ENCODE measurements at regions not wholly inside any gene's neighbourhood (a gene's known extent, or its start where the extent isn't known, plus 50 kb on each side); places are given as distances from the start of the nearest gene placed in this dataset.

GRCh38 chr3:176554791-176555654, 642.3 kb downstream of the TBL1XR1 start:
- no peaks in the 10 kb centered on the region for H3K27me3 ChIP-seq (ENCODE audit: control insufficient read depth, insufficient read depth, low read length)

GRCh38 chr3:176554264-176554663, 643.0 kb downstream of the TBL1XR1 start:
- H3K36me3 ChIP-seq (ENCODE audit: control insufficient read depth, insufficient read depth, low read length), result no peaks in the 10 kb centered on the region
- no peak overlapping the region for H3K27ac ChIP-seq (ENCODE audit: low read depth, low read length)
- H3K4me1 ChIP-seq (ENCODE audit: control insufficient read depth, insufficient read depth, low read length), result no peaks in the 10 kb centered on the region
- no peaks in the 10 kb centered on the region for H3K9me3 ChIP-seq (ENCODE audit: control insufficient read depth, insufficient read depth, low read length)
- no peak overlapping the region for H3K9ac ChIP-seq (ENCODE audit: low read depth, low read length)
- H3K4me3 ChIP-seq (ENCODE audit: low read depth, low read length), result no peak overlapping the region
- no peaks in the 10 kb centered on the region for H3K27me3 ChIP-seq (ENCODE audit: control insufficient read depth, insufficient read depth, low read length)

More at GRCh38 chr3:176554791-176555654, 642.3 kb downstream of the TBL1XR1 start:
- no peaks in the 10 kb centered on the region for H3K36me3 ChIP-seq (ENCODE audit: control insufficient read depth, insufficient read depth, low read length)
- H3K4me1 ChIP-seq (ENCODE audit: control insufficient read depth, insufficient read depth, low read length), result no peaks in the 10 kb centered on the region
- H3K4me3 ChIP-seq (ENCODE audit: low read depth, low read length), result no peak overlapping the region
- no peak overlapping the region for H3K27ac ChIP-seq (ENCODE audit: low read depth, low read length)
- H3K9ac ChIP-seq (ENCODE audit: low read depth, low read length), result no peak overlapping the region
- H3K9me3 ChIP-seq (ENCODE audit: control insufficient read depth, insufficient read depth, low read length), result no peaks in the 10 kb centered on the region

- Histone ChIP-seq H3K27ac (ENCODE audit: low read depth, low read length) (no peak overlapping the region), H3K36me3 (ENCODE audit: control insufficient read depth, insufficient read depth, low read length) (no peaks in the 10 kb centered on the region), H3K27me3 (ENCODE audit: control insufficient read depth, insufficient read depth, low read length) (no peaks in the 10 kb centered on the region), H3K4me3 (ENCODE audit: low read depth, low read length) (no peak overlapping the region), H3K9ac (ENCODE audit: low read depth, low read length) (no peak overlapping the region), H3K4me1 (ENCODE audit: control insufficient read depth, insufficient read depth, low read length) (peaks cover 35% of the 10 kb centered on the region), H3K9me3 (ENCODE audit: control insufficient read depth, insufficient read depth, low read length) (no peaks in the 10 kb centered on the region)
Observed at GRCh38 chr3:176526942-176527341, 670.3 kb downstream of the TBL1XR1 start.

- Histone ChIP-seq H3K4me3 (ENCODE audit: low read depth, low read length) (no peak overlapping the region), H3K9me3 (ENCODE audit: control insufficient read depth, insufficient read depth, low read length) (no peaks in the 10 kb centered on the region), H3K27me3 (ENCODE audit: control insufficient read depth, insufficient read depth, low read length) (no peaks in the 10 kb centered on the region), H3K27ac (ENCODE audit: low read depth, low read length) (no peak overlapping the region), H3K9ac (ENCODE audit: low read depth, low read length) (no peak overlapping the region), H3K4me1 (ENCODE audit: control insufficient read depth, insufficient read depth, low read length) (peaks cover 42% of the 10 kb centered on the region), H3K36me3 (ENCODE audit: control insufficient read depth, insufficient read depth, low read length) (no peaks in the 10 kb centered on the region)
Observed at GRCh38 chr3:176526225-176526624, 671.1 kb downstream of the TBL1XR1 start.

GRCh38 chr3:176523114-176523513, 674.2 kb downstream of the TBL1XR1 start:
- peak overlapping the region; percentile 71 for H3K27ac ChIP-seq (ENCODE audit: low read depth, low read length)
- H3K36me3 ChIP-seq (ENCODE audit: control insufficient read depth, insufficient read depth, low read length), result no peaks in the 10 kb centered on the region
- H3K4me3 ChIP-seq (ENCODE audit: low read depth, low read length), result no peak overlapping the region
- no peaks in the 10 kb centered on the region for H3K27me3 ChIP-seq (ENCODE audit: control insufficient read depth, insufficient read depth, low read length)
- H3K9ac ChIP-seq (ENCODE audit: low read depth, low read length), result no peak overlapping the region
- H3K9me3 ChIP-seq (ENCODE audit: control insufficient read depth, insufficient read depth, low read length), result no peaks in the 10 kb centered on the region
- H3K4me1 ChIP-seq (ENCODE audit: control insufficient read depth, insufficient read depth, low read length), result peaks cover 55% of the 10 kb centered on the region

- peak overlapping the region; percentile 42; the same call in 1 of the 2 replicates for H3K9ac ChIP-seq (ENCODE audit: low read depth, low read length)
- peaks cover 50% of the 10 kb centered on the region for H3K4me1 ChIP-seq (ENCODE audit: control insufficient read depth, insufficient read depth, low read length)
- no peaks in the 10 kb centered on the region for H3K36me3 ChIP-seq (ENCODE audit: control insufficient read depth, insufficient read depth, low read length)
- no peaks in the 10 kb centered on the region for H3K27me3 ChIP-seq (ENCODE audit: control insufficient read depth, insufficient read depth, low read length)
- no peaks in the 10 kb centered on the region for H3K9me3 ChIP-seq (ENCODE audit: control insufficient read depth, insufficient read depth, low read length)
- no peak overlapping the region for H3K4me3 ChIP-seq (ENCODE audit: low read depth, low read length)
- peak overlapping the region; percentile 71 for H3K27ac ChIP-seq (ENCODE audit: low read depth, low read length)
Observed at GRCh38 chr3:176522436-176522835, 674.8 kb downstream of the TBL1XR1 start.

GRCh38 chr3:176521531-176522175, 675.6 kb downstream of the TBL1XR1 start:
- Histone ChIP-seq H3K27ac (ENCODE audit: low read depth, low read length) (peak overlapping the region; percentile 71), H3K4me3 (ENCODE audit: low read depth, low read length) (0 out of 2 replicates have a peak overlapping the region, but pooled peaks have one; percentile 9), H3K9me3 (ENCODE audit: control insufficient read depth, insufficient read depth, low read length) (no peaks in the 10 kb centered on the region), H3K36me3 (ENCODE audit: control insufficient read depth, insufficient read depth, low read length) (no peaks in the 10 kb centered on the region), H3K9ac (ENCODE audit: low read depth, low read length) (peak overlapping the region; percentile 42), H3K27me3 (ENCODE audit: control insufficient read depth, insufficient read depth, low read length) (no peaks in the 10 kb centered on the region), H3K4me1 (ENCODE audit: control insufficient read depth, insufficient read depth, low read length) (peaks cover 44% of the 10 kb centered on the region)

GRCh38 chr3:176514297-176514696, 683.0 kb downstream of the TBL1XR1 start:
- Histone ChIP-seq H3K4me1 (ENCODE audit: control insufficient read depth, insufficient read depth, low read length) (no peaks in the 10 kb centered on the region; the same call in 1 of the 2 replicates), H3K9ac (ENCODE audit: low read depth, low read length) (no peak overlapping the region), H3K27ac (ENCODE audit: low read depth, low read length) (no peak overlapping the region), H3K27me3 (ENCODE audit: control insufficient read depth, insufficient read depth, low read length) (no peaks in the 10 kb centered on the region), H3K36me3 (ENCODE audit: control insufficient read depth, insufficient read depth, low read length) (no peaks in the 10 kb centered on the region), H3K4me3 (ENCODE audit: low read depth, low read length) (no peak overlapping the region), H3K9me3 (ENCODE audit: control insufficient read depth, insufficient read depth, low read length) (peaks cover 41% of the 10 kb centered on the region)

GRCh38 chr3:176513604-176514003, 683.7 kb downstream of the TBL1XR1 start:
- Histone ChIP-seq H3K4me1 (ENCODE audit: control insufficient read depth, insufficient read depth, low read length) (no peaks in the 10 kb centered on the region; the same call in 1 of the 2 replicates), H3K27me3 (ENCODE audit: control insufficient read depth, insufficient read depth, low read length) (no peaks in the 10 kb centered on the region), H3K27ac (ENCODE audit: low read depth, low read length) (no peak overlapping the region), H3K36me3 (ENCODE audit: control insufficient read depth, insufficient read depth, low read length) (no peaks in the 10 kb centered on the region), H3K4me3 (ENCODE audit: low read depth, low read length) (no peak overlapping the region), H3K9ac (ENCODE audit: low read depth, low read length) (no peak overlapping the region), H3K9me3 (ENCODE audit: control insufficient read depth, insufficient read depth, low read length) (peaks cover 41% of the 10 kb centered on the region)

GRCh38 chr3:176512037-176512436, 685.2 kb downstream of the TBL1XR1 start:
- Histone ChIP-seq H3K9ac (ENCODE audit: low read depth, low read length) (no peak overlapping the region), H3K27ac (ENCODE audit: low read depth, low read length) (no peak overlapping the region), H3K36me3 (ENCODE audit: control insufficient read depth, insufficient read depth, low read length) (no peaks in the 10 kb centered on the region), H3K4me3 (ENCODE audit: low read depth, low read length) (no peak overlapping the region), H3K4me1 (ENCODE audit: control insufficient read depth, insufficient read depth, low read length) (no peaks in the 10 kb centered on the region), H3K27me3 (ENCODE audit: control insufficient read depth, insufficient read depth, low read length) (no peaks in the 10 kb centered on the region), H3K9me3 (ENCODE audit: control insufficient read depth, insufficient read depth, low read length) (peaks cover 41% of the 10 kb centered on the region)

GRCh38 chr3:176510097-176510496, 687.2 kb downstream of the TBL1XR1 start:
- Histone ChIP-seq H3K4me1 (ENCODE audit: control insufficient read depth, insufficient read depth, low read length) (peaks cover 15% of the 10 kb centered on the region), H3K27me3 (ENCODE audit: control insufficient read depth, insufficient read depth, low read length) (no peaks in the 10 kb centered on the region), H3K9ac (ENCODE audit: low read depth, low read length) (no peak overlapping the region), H3K4me3 (ENCODE audit: low read depth, low read length) (no peak overlapping the region), H3K36me3 (ENCODE audit: control insufficient read depth, insufficient read depth, low read length) (no peaks in the 10 kb centered on the region), H3K27ac (ENCODE audit: low read depth, low read length) (no peak overlapping the region), H3K9me3 (ENCODE audit: control insufficient read depth, insufficient read depth, low read length) (peaks cover 41% of the 10 kb centered on the region)

All from HUES48 (cell line).